Smooth muscle cell (in vitro differentiated cells): ENCODE measurements at regions not wholly inside any gene's neighbourhood (a gene's known extent, or its start where the extent isn't known, plus 50 kb on each side); places are given as distances from the start of the nearest gene placed in this dataset.

Source experiments
- DNase-seq: peaks from one replicate; lab custom pipeline; 2025; ENCODE audit not compliant: unreplicated experiment; lab: John Stamatoyannopoulos, UW
- H2AFZ ChIP-seq: fragments of 200-600 bp; sonication (generic); 2 replicates; pipeline ENCODE4 v1.6.0; 2016; ENCODE audit warnings: antibody characterized with exemption, low read depth, mild to moderate bottlenecking
- H3F3A ChIP-seq: fragments of 200-600 bp; sonication (generic); 2 replicates; pipeline ENCODE4 v1.6.0; 2017; ENCODE audit warnings: antibody characterized with exemption, low read depth
- H3K27ac ChIP-seq: fragments of 200-600 bp; sonication (generic); 2 replicates; pipeline ENCODE4 v1.5.1; 2016; ENCODE audit warnings: low read depth, mild to moderate bottlenecking
- H3K27me3 ChIP-seq: fragments of 200-600 bp; sonication (generic); 2 replicates; pipeline ENCODE4 v1.6.1; 2016; ENCODE audit warnings: low read depth, mild to moderate bottlenecking
- H3K36me3 ChIP-seq: fragments of 200-600 bp; sonication (generic); 2 replicates; pipeline ENCODE4 v1.5.1; 2016; ENCODE audit warnings: low read depth
- H3K4me1 ChIP-seq: fragments of 200-600 bp; sonication (generic); 2 replicates; pipeline ENCODE4 v1.5.1; 2016; ENCODE audit warnings: low read depth
- H3K4me2 ChIP-seq: fragments of 200-600 bp; sonication (generic); 2 replicates; pipeline ENCODE4 v1.6.0; 2016; ENCODE audit warnings: mild to moderate bottlenecking
- H3K4me3 ChIP-seq: fragments of 200-600 bp; sonication (generic); 2 replicates; pipeline ENCODE4 v1.5.1; 2016; ENCODE audit warnings: mild to moderate bottlenecking
- H3K79me2 ChIP-seq: fragments of 200-600 bp; sonication (generic); 2 replicates; pipeline ENCODE4 v1.6.0; 2016; ENCODE audit warnings: low read depth, mild to moderate bottlenecking
- H3K9ac ChIP-seq: fragments of 200-600 bp; sonication (generic); 2 replicates; pipeline ENCODE4 v1.6.0; 2016; ENCODE audit warnings: low read depth
- H3K9me3 ChIP-seq: fragments of 200-600 bp; sonication (generic); replicated peaks from 2 replicates; pipeline ENCODE4 v1.5.1; 2016; ENCODE audit warnings: low read depth
- H4K20me1 ChIP-seq: fragments of 200-600 bp; sonication (generic); 2 replicates; pipeline ENCODE4 v1.6.0; 2016; ENCODE audit warnings: low read depth
- CTCF ChIP-seq: fragments of 200-600 bp; sonication (generic); IDR thresholded peaks from 2 replicates; pipeline ENCODE4 v1.5.1; 2017; ENCODE audit warnings: borderline replicate concordance, mild to moderate bottlenecking, antibody characterized with exemption; ENCODE audit not compliant: insufficient read depth, poor library complexity, severe bottlenecking
- whole genome bisulfite sequencing: methylation state at CpG from one replicate; pipeline ENCODE4 v1.1.7; 2016; ENCODE audit warnings: low lambda C conversion rate; 5-methylcytosine and 5-hydroxymethylcytosine counted together

DNA sequence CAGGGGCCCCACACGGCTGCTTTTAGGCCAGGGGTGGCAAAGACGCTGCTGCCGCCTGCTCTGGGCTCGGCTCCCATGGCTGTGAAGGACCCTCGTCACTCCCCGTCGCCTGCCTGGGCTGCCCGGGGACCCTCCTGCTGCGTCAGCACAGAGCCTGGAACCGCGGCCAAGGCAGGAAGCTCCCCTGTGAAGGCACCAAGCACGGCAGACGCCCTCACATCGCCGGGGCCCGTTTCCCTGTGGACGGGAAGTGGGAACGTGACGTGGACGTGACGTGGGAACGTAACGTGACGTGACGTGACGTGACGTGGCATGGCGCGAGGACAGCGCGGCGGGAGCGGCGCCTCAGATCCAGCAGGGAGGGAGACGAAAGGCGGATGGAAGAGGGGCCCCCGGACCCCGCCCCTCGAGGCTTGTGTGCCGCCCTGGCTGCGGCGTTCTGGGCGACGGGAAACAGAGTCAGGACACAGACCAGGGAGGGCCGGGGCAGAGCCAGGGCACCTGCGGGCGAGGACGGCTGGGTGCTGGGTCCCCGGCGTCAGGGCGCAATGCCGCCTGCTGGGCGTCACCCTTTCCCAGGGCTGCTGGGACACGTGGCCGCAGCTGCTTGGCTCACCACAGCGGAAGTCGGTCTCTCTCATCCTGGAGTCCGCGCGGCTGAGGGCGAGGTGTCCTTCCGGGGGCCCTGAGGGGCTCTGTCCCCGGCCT is 53.1 kb downstream of the MRPL36 start:
- H4K20me1 ChIP-seq, result no peaks in the 10 kb centered on the region
- no peaks in the 10 kb centered on the region for H3K9me3 ChIP-seq
- WGBS, result 94% methylated on average over 57 of the region's 63 CpGs
- no peak overlapping the region for H3K27ac ChIP-seq
- H3K27me3 ChIP-seq, result no peaks in the 10 kb centered on the region
- no peaks in the 10 kb centered on the region for H3K79me2 ChIP-seq
- H3F3A ChIP-seq, result no peaks in the 10 kb centered on the region
- H3K4me1 ChIP-seq, result no peaks in the 10 kb centered on the region
- no peak overlapping the region for H3K4me2 ChIP-seq
- no peak overlapping the region for H2AFZ ChIP-seq
- H3K9ac ChIP-seq, result no peak overlapping the region
- no peaks in the 10 kb centered on the region for H3K36me3 ChIP-seq
- no peak for TF ChIP-seq CTCF
- no peak for DNase-seq
- no peak overlapping the region for H3K4me3 ChIP-seq

- Histone ChIP-seq H3K4me1 (no peaks in the 10 kb centered on the region), H4K20me1 (no peaks in the 10 kb centered on the region), H3K4me2 (no peak overlapping the region), H3K27me3 (no peaks in the 10 kb centered on the region), H3K9me3 (peaks cover 1% of the 10 kb centered on the region), H3K36me3 (no peaks in the 10 kb centered on the region), H3K9ac (no peak overlapping the region), H3K79me2 (no peaks in the 10 kb centered on the region), H3F3A (no peaks in the 10 kb centered on the region), H2AFZ (no peak overlapping the region), H3K4me3 (no peak overlapping the region), H3K27ac (no peak overlapping the region)
- 94% methylated on average over 27 of the region's 29 CpGs for WGBS
- DNase-seq, result no peak
- no peak for TF ChIP-seq CTCF
Observed at GRCh38 chr5:1745796-1746370, 53.8 kb downstream of the MRPL36 start.

- 91% methylated on average over 30 of the region's 30 CpGs for WGBS
- Histone ChIP-seq H3K4me3 (no peak overlapping the region), H3K9ac (no peak overlapping the region), H2AFZ (no peak overlapping the region), H3K36me3 (no peaks in the 10 kb centered on the region), H4K20me1 (no peaks in the 10 kb centered on the region), H3K27me3 (no peaks in the 10 kb centered on the region), H3K27ac (no peak overlapping the region), H3K9me3 (peaks cover 6% of the 10 kb centered on the region), H3K79me2 (no peaks in the 10 kb centered on the region), H3F3A (no peaks in the 10 kb centered on the region), H3K4me1 (no peaks in the 10 kb centered on the region), H3K4me2 (no peak overlapping the region)
- TF ChIP-seq CTCF, result no peak
- no peak for DNase-seq
Observed at GRCh38 chr5:1745123-1745795, 54.4 kb downstream of the MRPL36 start.
